ENCODE measurements at regions not wholly inside any gene's neighbourhood (a gene's known extent, or its start where the extent isn't known, plus 50 kb on each side); places are given as distances from the start of the nearest gene placed in this dataset.
A peak's percentile ranks its signal among the peaks of the same experiment; 100 is the strongest.

GRCh38 chr20:51093240-51093763, 70.4 kb upstream of the KCNG1 start:
- Histone ChIP-seq H4K20me1 (ENCODE audit: control insufficient read depth, extremely low read depth, insufficient read depth, low read length) (no peaks in the 10 kb centered on the region), H3K27me3 (ENCODE audit: control insufficient read depth, insufficient read depth, low read length) (peaks cover 30% of the 10 kb centered on the region), H3K4me3 (replicated peaks in 1 of 4; ENCODE audit: control extremely low read depth in 1 of 4, insufficient read depth in 1 of 4, low read depth in 3 of 4, low read length in 4 of 4) (no peak overlapping the region), H3K9me3 (ENCODE audit: control insufficient read depth, insufficient read depth, low read depth, low read length) (no peaks in the 10 kb centered on the region), H3K27ac (ENCODE audit: insufficient read depth, low read length) (no peak overlapping the region), H3K9ac (ENCODE audit: insufficient read depth, low read length) (no peak overlapping the region), H3K79me2 (ENCODE audit: control insufficient read depth, insufficient read depth, low read length) (no peaks in the 10 kb centered on the region), H3K4me2 (ENCODE audit: extremely low read depth, insufficient read depth, low read length) (no peak overlapping the region), H3K36me3 (ENCODE audit: control insufficient read depth, insufficient read depth, low read length) (no peaks in the 10 kb centered on the region), H3K4me1 (ENCODE audit: control insufficient read depth, extremely low read depth, insufficient read depth, low read length) (no peaks in the 10 kb centered on the region), H2AFZ (ENCODE audit: low read length) (no peak overlapping the region)
- TF ChIP-seq CTCF (conservative IDR thresholded peaks at IDR 0.05 in 1 of 2, IDR thresholded peaks at IDR 0.05 in 1 of 2; ENCODE audit: low read depth in 1 of 2, low read length in 2 of 2), result no peak
- no peak for TF ChIP-seq EZH2 (IDR thresholded peaks at IDR 0.05; ENCODE audit: low read length, missing control alignments)
- DNase-seq (ENCODE audit: low read depth in 2 of 2), result peak in 1 of 2 donors; percentile 15

- Histone ChIP-seq H3K4me2 (ENCODE audit: extremely low read depth, insufficient read depth, low read length) (no peak overlapping the region), H3K4me1 (ENCODE audit: control insufficient read depth, extremely low read depth, insufficient read depth, low read length) (no peaks in the 10 kb centered on the region), H3K27ac (ENCODE audit: insufficient read depth, low read length) (no peak overlapping the region), H4K20me1 (ENCODE audit: control insufficient read depth, extremely low read depth, insufficient read depth, low read length) (no peaks in the 10 kb centered on the region), H2AFZ (ENCODE audit: low read length) (no peak overlapping the region), H3K27me3 (ENCODE audit: control insufficient read depth, insufficient read depth, low read length) (peaks cover 30% of the 10 kb centered on the region), H3K9ac (ENCODE audit: insufficient read depth, low read length) (no peak overlapping the region), H3K9me3 (ENCODE audit: control insufficient read depth, insufficient read depth, low read depth, low read length) (no peaks in the 10 kb centered on the region), H3K79me2 (ENCODE audit: control insufficient read depth, insufficient read depth, low read length) (no peaks in the 10 kb centered on the region), H3K4me3 (replicated peaks in 1 of 4; ENCODE audit: control extremely low read depth in 1 of 4, insufficient read depth in 1 of 4, low read depth in 3 of 4, low read length in 4 of 4) (no peak overlapping the region), H3K36me3 (ENCODE audit: control insufficient read depth, insufficient read depth, low read length) (no peaks in the 10 kb centered on the region)
- peak in 1 of 2 donors; percentile 36 for DNase-seq (ENCODE audit: low read depth in 2 of 2)
- TF ChIP-seq CTCF (conservative IDR thresholded peaks at IDR 0.05 in 1 of 2, IDR thresholded peaks at IDR 0.05 in 1 of 2; ENCODE audit: low read depth in 1 of 2, low read length in 2 of 2) (no peak), EZH2 (IDR thresholded peaks at IDR 0.05; ENCODE audit: low read length, missing control alignments) (no peak)
Observed at GRCh38 chr20:51092338-51092737, 69.4 kb upstream of the KCNG1 start.

- Histone ChIP-seq H3K4me2 (ENCODE audit: extremely low read depth, insufficient read depth, low read length) (no peak overlapping the region), H3K4me1 (ENCODE audit: control insufficient read depth, extremely low read depth, insufficient read depth, low read length) (no peaks in the 10 kb centered on the region), H3K9ac (ENCODE audit: insufficient read depth, low read length) (no peak overlapping the region), H3K79me2 (ENCODE audit: control insufficient read depth, insufficient read depth, low read length) (no peaks in the 10 kb centered on the region), H3K4me3 (replicated peaks in 1 of 4; ENCODE audit: control extremely low read depth in 1 of 4, insufficient read depth in 1 of 4, low read depth in 3 of 4, low read length in 4 of 4) (no peak overlapping the region), H3K27me3 (ENCODE audit: control insufficient read depth, insufficient read depth, low read length) (peaks cover 27% of the 10 kb centered on the region), H4K20me1 (ENCODE audit: control insufficient read depth, extremely low read depth, insufficient read depth, low read length) (no peaks in the 10 kb centered on the region), H3K9me3 (ENCODE audit: control insufficient read depth, insufficient read depth, low read depth, low read length) (no peaks in the 10 kb centered on the region), H3K27ac (ENCODE audit: insufficient read depth, low read length) (no peak overlapping the region), H3K36me3 (ENCODE audit: control insufficient read depth, insufficient read depth, low read length) (no peaks in the 10 kb centered on the region), H2AFZ (ENCODE audit: low read length) (no peak overlapping the region)
- TF ChIP-seq EZH2 (IDR thresholded peaks at IDR 0.05; ENCODE audit: low read length, missing control alignments), result peak; percentile 44
- no peak for TF ChIP-seq CTCF (conservative IDR thresholded peaks at IDR 0.05 in 1 of 2, IDR thresholded peaks at IDR 0.05 in 1 of 2; ENCODE audit: low read depth in 1 of 2, low read length in 2 of 2)
- no peak for DNase-seq (ENCODE audit: low read depth in 2 of 2)
Observed at GRCh38 chr20:51091406-51092195, 68.7 kb upstream of the KCNG1 start.

Measured in fibroblast of lung (primary cell).